Dermis microvascular lymphatic vessel endothelial cell (primary cell): ENCODE measurements at regions not wholly inside any gene's neighbourhood (a gene's known extent, or its start where the extent isn't known, plus 50 kb on each side); places are given as distances from the start of the nearest gene placed in this dataset.

Experiments used
- DNase-seq, 2 donors: peaks; one replicate each; pipeline versions ENCODE4 v3.0.0 to v3.0.0-alpha.2; 2010; ENCODE audit warnings: low read depth in 2 of 2

DNA sequence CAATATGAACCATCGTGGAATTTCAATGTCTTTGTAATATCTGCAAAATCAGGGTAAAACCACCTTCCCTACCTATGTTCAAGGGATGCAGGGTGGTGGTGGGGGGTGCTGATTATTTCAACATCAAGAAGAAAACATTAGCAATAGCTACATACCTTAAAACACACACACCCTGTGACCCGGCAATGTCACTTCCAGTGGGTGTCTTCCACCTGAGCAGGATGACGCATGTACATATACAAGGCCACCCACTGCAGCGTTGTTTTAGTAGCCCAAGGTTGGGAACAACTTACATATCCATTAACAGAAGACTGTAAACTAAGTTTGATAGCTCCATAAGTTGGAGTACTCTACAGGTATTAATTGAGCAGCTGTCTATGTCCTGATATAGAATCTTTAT is 62.6 kb upstream of the SIRPG start:
- no peak for DNase-seq

DNA sequence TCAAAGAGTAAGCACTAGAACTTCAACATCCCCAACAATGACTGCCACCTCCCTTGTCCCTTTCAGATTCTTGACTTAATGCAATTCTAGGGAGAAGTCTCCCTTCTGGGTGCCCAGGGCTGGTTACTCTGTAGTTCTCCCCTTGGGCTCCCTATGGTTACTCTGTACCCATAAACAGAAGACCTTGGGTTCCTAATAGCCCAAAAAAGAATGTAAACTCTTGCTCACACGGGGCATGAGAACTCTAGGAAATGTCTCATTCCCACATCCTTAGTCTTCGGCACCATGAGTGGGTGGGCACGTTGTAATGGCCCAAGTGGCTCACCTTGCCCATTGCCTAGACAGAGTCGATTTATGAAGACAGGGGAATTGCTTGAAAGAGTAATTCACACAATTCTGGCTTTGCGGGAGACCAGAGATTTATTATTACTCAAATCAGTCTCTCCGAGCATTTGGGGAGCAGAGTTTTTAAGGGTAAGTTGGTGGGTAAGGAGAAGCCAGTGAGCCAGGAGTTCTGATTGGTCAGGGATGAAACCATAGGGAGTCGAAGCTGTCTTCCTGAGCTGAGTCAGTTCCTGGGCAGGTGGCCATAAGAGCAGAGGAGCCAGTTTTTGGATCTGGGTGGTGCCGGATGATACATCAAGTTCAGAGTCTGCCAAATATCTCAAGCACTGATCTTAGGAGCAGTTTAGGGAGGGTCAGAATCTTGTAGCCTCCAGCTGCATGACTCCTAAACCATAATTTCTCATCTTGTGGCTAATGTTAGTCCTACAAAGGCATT is 61.2 kb upstream of the SIRPG start:
- no peak for DNase-seq

DNA sequence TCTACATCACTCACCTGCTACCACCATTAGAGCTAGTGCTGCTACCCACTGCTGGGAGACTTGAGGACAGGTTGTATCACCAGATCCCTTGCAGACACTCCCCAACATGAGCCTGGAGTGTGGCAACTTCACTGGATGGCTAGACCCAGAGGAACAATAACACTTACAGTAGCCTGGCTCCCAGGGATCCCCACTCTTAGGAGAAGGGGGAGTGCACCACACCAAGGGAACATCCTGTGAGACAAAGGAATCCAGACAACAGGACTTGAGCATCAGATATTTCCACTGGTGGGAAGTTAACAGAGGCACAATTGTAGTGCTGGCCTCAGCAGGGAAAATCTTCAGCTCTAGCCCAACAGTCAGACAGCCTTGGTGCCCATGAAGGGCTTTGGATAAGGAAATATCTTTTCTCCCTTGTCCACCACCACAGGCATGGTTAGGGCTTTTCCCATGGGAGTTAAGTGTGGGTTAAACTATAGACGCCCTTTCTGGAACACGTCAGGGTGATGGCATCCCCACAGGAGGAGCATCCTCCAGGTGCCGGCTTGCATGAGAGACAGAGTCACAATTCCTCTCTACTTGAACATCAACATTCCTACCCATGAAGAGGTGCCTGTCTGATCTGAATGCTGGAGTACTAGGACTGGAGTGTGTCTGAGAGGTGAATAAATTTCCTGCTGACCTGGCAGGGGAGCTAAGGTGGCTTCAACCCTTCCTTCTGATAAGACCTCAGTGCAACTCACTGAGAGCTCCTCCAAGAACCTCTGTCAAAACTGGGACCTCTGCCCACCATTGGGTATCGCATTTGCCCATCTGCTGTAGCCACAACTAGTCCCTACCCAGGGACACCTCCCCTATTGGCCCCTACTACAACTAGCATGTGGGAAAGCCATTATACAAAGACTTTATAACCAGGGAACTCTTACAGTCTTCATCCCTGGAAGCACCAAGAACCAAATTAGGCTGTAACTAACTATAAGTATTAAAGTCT is 55.4 kb upstream of the SIRPG start:
- DNase-seq, result no peak

DNA sequence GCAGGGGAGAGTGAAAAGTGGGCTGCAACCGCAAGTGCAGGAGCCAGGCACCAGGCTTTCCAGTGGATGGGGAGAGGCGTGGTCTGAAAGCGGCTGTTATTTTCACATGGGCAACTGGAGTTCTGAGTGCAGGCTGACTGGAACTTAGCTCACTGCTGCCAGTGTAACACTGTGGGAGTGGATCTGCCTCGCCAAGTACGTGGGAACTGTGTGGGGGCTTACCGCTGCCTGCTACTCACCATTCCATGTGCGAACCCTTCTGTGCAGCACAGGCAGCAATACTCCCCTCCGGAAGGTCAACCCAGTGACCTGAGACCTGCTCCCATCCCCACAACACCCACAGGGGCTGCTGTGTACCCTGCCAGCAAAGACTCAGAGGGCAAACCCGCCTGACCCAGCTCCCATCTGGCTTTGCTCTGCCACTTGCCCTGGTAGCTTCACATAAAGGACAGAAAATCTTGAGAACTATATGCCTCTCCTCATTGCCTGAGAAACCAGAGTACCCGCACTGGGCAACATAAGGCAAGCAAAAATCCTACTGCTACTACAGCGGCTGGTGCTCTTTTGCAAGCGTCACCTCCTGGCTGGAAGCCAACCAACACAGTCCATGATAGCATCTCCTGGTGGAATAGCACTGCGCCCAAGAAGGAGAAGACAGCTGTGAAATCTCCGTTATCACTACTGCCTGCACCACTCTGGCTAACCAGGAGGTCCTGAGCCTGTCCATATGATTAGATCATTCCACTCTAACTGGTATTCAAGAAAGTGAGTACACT is 54.4 kb upstream of the SIRPG start:
- DNase-seq, result no peak

DNA sequence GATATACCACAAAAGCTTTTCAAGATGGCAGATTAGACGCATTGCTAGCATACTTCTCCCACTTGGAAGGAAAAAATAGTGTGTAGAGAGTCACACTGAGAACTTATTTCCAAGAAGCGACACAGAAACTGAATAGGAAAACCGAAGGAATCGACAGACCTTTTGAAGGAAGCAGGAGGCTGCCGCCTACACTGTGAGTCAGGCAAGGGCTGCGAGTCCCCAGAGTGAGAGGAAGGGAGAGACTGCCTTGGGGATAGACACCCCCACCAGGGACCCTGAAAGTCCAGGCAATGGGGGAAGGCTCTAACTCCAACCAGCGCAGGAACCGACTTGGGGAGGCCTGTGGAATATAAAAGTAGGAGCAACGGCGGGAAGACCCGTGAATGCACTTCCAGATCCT is 53.7 kb upstream of the SIRPG start:
- no peak for DNase-seq

DNA sequence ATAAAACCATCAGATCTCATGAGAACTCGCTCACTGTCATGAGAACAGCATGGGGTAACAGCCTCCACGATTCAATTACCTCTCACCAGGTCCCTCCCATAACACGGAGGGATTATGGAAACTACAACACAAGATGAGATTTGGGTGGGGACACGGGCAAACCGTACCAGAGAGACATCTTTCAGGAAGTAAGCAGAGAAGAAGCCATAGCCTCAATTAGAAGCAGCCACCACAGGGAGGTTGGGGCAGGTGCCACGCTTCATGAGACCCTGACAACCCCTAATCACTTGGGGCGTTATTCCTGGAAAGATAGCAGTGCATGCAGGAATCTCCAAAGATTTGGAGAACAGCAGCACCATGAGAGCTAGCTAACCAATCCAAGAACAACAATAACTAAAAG is 52.9 kb upstream of the SIRPG start:
- no peak for DNase-seq

DNA sequence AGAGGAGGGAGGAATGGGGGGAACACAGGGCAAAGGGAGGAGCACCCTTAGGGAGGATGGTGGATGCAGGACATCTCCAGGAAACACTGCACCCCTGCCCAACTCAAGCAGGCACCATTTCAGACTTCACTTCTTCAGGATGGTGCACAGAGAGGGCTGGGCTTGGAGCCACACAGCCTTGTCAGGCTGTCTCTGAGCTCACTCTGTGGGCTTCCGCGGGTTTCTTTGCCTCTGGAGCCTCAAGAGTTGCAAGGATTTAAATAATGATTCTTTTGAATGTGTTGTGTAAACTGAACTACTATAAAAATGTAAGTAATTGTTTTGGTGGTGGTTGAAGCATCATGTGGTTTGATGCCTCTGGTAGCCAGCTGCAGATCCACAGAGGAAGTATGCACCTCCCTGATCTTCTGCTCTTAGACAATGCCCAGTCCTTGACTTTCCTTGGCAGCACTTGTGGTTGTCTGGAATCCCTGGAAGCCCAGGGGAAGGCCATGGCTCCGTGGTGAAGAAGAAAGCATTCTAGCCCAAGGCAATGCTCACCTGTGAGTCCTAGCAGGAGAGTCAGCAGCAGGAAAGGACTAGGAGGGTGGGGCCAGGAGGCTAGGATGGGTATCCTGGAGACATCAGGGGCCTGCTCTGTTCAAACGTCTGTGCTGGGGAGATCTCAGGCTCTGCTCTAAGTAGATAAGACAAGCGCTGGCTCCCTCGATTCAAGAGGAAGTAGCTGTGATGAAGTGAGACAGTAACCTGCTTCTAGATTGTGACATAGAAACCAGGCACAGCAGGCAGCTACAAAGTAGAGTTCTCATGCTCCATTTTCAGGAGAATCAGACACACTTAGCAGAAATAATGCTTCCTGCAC is 50.2 kb upstream of the SIRPG start:
- DNase-seq, result no peak
